Stimulated activated naive CD4-positive, alpha-beta T cell (primary cell): ENCODE measurements at regions not wholly inside any gene's neighbourhood (a gene's known extent, or its start where the extent isn't known, plus 50 kb on each side); places are given as distances from the start of the nearest gene placed in this dataset.
"Not testable (repeated sequence)": the region's sequence is repeated elsewhere in the genome, so short reads cannot be mapped to it uniquely, and the experiment has no call there.

Experiments
- DNase-seq, 6 experiments: peaks; one replicate each; lab custom pipeline; 2025; lab: John Stamatoyannopoulos, UW

DNA sequence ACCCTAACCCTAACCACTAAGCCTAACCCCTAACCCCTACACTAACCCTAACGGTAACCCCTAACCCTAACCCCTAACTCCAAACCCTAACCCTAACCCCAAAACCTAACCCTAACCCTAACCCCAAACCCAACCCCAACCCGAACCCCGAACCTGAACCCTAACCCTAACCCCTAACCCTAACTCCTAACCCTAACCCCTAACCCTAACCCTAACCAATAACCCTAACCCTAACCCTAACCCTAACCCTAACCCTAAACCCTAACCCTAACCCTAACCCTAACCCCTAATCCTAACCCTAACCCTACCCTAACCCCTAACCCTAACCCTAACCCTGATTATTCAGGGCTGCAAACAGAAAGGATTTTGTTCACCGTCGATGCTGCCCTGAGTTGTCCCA is 144.6 kb upstream of the DUSP22 start:
- not testable (repeated sequence) for DNase-seq

DNA sequence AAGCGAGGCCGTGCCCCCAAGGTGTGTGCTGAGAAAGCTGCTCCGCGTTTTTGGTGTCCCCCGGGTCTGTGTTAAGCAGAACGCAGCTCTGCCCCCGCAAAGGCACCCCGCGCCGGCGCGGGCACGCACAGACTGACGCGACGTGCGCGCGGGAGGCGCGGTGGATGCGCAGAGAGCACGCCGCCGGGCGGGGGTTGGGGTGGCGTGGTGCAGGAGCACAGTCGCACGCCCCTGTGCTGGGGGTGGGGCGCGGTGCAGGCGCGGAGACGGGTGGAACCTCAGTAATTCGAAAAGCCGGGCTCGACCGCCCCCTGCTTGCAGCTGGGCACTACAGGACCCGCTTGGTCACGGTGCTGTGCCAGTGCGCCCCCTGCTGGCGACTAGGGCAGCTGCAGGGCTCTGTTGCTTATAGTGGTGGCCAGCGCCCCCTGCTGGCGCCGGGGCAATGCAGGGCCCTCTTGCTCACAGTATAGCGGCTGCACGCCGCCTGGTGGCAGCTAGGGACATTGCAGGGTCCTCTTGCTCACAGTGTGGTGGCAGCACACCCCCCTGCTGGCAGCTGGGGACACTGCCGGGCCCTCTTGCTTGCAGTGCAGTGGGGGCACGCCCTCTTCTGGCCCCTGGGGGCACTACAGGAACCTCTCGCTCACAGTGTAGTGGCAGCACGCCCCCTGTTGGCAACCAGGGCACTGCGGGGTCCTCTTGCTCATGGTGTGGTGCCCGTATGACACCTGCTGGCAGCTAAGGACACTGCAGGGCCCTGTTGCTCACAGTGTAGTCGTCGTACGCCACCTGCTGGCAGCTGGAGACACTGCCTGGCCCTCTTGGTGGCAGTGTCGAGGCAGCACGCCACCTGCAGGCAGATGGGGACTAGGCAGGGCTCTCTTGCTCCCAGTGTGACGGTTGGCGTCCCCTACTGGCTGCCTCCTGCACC is 144.0 kb upstream of the DUSP22 start:
- DNase-seq = peak in 5 of 6 experiments; percentile 14 to 52 (median 20)

DNA sequence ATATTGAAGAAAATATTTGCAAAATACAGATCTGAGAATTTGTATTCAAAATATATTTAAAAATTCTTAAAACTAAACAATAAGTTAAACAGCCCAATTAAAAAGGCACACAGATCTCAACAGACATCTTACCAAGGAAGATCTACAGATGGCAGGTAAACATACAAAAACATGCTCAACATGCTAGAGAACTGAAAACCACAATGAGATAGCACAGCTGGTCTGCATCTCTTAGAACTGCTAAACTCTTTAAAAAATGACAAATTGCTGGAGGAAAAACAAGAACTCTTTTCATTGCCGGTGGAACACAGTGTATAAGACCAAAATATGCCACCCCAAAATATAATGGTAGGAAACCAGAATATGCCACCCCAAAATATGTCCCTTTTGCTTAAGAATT is 142.1 kb upstream of the DUSP22 start:
- not testable (repeated sequence) for DNase-seq

DNA sequence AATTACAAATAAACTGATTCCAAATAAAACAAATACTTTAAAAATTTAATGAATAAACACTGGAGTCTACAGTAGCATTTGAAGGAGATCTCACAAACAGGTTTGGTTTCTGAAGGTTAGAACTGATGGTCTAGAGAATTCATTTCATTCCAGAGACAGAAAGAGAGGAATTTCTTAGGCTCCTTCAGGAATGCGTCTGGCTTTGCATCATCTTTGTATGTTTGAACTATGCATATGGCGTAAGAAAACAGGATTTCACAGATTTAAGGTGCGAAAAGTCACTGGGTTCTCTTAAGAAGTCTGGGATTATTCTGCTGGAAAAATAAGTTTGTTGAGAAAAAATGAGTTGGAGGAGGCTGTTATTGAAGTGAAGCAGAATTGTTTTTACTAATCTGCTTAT is 139.9 kb upstream of the DUSP22 start:
- not testable (repeated sequence) for DNase-seq

DNA sequence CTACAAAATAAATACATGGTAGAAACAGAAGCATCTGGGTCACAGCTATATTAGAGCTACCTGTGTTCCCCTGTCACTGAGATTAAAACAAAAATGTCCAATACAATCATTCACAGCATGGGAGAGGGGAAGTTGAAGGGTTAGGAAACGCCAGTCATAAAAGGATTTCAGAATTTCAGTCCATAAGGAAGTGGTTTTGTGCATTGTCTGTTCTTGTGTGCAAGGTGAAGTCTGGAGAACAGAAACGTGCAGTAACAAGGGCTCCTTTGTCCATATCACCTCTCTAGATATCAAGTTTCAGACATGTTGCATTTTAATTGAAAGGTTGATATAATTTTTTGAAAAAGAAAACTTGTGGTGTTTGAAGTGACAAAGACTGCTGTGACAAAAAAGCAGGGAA is 139.3 kb upstream of the DUSP22 start:
- DNase-seq = not testable (repeated sequence)

DNA sequence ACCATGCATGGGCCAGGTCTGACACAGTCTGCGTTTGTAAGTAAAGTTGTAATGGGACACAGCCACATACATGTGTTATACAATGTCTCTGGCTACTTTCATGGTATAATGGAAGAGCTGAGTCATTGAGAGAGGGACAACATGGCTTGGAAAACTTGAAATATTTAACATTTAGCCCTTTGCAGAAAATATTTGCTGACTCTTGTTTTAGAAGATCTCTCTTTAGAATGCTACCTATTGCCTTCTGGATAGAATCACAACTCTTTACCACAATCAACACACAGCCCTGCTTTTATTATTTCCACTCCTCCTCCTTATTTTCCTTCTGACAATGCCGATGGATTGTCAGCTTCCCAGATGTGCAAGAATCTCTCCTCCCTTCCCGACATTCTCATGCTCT is 138.4 kb upstream of the DUSP22 start:
- not testable (repeated sequence) for DNase-seq

DNA sequence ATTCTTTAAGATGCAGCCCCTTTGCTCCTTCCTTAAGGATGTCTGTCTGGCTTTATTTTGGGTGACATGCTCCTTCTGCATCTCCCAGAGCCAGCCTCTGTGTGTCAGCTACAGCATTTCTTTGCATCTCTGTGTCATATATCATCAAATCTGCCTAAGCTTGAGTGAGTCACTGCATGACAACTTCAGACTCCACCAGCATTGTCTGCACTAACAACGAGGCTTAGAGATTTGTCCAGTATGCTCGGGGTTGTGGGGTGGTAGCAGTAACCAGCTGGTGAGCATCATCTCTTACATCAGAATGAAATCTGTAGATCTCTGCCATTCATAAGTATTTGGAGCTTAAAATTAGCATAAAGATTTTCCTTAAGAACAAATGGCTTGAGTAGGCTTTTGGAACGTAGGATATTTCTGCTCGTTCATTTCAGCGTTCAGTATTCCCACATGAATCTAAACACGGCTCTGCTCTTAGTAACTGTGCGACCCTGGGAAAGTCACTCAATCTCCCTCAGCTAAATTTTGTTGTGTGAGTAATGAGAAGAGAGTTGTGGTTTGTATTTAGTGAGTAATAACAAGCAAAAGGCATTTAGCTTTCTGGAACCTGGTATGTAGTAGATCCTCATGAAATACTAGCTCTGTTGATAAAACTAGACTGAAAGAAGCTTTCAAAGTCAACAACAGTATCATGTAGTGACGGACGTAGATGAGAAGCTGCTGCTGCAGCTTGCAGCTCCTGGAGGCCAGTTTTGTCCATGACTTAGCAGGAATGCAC is 137.8 kb upstream of the DUSP22 start:
- DNase-seq = not testable (repeated sequence)

DNA sequence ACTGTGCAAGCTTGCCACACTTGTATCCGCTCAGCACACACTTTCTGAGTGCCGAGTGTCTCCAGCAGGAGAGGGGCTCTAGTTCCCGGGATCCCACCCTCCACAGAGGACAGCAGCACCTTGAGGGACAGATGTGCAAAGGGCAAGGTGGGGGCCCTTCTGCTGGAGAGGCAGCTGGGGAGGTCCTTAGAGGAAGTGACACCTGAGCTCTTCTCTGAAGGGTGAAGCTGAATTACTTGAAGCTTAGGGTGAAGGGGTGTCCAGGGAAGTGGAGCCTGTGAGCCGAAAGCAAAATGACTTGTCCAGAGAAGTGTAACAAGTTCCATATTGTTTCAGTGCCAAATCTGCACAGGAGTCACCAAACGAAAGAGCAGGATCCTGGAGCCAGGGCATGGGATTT is 136.3 kb upstream of the DUSP22 start:
- no peak for DNase-seq

DNA sequence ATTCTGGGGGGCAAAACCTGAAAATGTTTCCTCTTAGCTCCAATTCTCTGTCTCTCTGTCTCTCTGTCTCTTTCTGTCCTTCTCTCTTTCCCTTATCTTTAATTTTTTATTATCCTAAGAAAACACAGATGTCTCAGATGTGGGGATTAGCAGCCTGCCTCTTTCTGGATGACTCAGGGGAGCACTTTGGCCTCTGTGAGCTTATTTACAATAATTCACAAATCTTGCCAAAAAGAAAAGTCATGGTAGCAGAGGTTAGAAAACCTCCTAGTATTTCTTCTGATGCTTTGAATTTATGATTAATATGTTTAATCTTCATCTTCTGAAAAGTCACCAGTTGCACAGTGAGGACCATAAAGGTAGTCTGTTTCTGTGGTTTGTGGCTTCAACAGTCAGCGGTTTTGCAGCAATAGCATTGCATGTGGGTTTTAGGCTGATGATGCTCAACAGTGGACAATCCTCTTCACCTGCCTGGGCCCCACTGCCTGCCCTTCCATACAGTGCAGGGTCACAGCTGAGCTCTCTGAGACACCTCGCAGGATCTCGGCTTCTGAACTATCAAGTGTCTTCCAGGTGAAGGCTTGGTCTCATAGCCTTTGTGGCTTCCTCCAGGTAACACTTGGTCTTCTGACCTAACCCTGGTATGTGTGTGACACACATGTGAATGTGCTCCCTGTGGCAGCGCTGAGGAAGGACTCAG is 135.7 kb upstream of the DUSP22 start:
- DNase-seq = not testable (repeated sequence)

DNA sequence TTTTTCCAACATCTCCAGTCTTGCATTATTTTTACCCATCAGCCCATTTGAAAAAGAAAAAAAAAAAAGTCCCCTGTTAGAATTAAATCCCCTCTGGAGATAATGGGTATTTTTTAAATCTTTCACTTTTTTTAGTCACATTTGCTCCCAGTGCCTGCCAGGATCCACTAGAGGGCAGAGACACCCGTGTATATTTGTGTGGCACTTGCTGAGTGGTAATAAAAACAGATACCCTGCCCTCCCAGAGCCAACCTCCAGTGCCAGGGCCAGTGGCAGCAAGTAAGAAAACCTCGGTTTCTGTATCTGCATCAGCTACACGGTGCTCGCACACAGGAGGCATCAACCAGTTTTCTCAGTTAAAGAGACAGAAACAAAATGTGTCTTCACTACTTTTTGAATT is 135.1 kb upstream of the DUSP22 start:
- not testable (repeated sequence) for DNase-seq

DNA sequence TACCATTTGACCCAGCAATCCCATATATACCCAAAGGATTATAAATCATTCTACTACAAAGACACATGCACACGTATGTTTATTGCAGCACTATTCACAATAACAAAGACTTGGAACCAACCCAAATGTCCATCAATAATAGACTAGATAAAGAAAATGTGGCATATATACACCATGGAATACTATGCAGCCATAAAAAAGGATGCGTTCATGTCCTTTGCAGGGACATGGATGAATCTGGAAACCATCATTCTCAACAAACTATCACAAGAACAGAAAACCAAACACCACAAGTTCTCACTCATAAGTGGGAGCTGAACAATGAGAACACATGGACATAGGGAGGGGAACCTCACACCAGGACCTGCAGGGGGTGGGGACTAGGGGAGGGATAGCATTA is 130.6 kb upstream of the DUSP22 start:
- not testable (repeated sequence) for DNase-seq

DNA sequence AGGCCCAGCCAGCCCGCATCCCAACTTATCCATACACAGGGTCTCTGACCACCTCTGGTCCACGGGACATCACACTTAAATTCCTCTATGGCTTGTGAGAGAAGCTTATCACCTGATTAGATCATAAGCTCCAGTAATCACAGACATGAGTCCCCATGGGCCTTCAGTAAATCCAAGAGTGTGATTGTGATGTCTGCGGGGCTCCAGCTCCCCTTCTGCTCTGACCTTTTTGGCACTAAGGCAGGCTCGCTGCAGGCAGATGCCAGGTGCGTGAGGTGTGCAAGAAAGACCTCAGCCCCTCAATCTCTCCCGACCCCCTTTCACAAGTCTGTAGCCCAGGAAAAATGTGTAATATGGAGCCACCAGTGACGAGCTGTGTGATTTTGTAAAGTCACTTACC is 127.6 kb upstream of the DUSP22 start:
- no peak for DNase-seq

DNA sequence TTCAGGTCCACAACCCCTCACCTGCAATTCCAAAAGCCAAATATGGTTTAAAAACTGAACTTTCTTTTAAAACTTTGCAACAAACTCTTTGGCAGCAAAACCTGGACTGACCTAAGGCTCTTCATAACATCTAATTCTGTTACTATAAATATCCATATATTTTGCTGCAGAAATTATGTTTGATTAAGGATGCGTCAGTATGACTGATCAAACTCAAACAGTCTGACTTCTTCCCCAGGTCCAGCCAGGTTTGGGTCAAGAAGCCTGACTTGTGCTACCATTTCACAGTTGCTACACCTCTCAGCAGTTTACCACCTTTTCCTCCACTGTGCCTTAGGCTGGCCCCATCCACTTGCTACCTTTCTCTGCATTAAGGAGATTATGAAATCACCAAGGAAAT is 127.0 kb upstream of the DUSP22 start:
- no peak for DNase-seq

DNA sequence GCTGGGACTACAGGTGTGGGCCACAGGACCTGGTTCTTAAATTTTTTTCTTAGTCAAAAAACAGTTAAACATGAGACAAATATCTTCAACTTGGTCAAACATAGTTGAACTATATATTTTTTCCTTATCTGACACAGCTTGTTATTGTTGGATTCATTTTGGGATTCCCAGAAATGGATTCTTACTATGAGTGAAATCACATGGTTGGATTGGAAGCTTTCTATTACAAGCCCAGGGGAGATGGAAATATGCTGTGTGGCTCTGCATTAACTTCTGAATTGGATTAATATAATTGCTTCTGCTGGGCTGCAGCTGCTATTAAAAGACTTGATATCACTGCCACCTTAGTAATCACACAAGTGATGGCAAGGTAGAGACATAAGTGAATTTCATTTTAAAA is 126.4 kb upstream of the DUSP22 start:
- no peak for DNase-seq

DNA sequence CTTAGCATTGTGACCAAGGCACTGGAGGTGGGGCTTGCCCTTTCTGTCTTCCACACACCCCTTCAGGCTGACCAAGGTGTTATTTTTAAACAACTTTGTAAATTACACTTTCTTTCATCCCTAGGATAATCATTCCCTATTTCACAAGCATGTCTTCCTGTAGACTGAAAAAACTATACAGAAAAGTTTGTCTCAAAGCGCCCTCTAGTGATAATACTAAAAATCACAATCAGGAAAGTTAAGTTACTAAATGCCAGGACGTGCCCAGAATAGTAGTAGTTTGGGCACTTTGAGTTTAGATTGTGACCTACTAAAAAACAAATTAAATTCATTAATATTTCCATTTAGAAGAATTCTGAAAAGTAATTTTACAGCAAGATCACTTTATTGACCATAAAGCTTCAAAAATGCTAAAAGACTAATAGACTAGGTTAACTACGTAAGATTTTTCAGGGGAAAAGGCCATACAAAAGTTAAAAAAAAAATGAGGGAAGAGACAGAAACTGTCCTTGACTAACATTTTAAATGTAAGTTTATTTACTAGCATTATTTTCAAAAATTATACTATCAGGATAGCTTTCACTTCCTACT is 123.3 kb upstream of the DUSP22 start:
- DNase-seq = peak in 2 of 6 experiments; percentile 20 to 29

DNA sequence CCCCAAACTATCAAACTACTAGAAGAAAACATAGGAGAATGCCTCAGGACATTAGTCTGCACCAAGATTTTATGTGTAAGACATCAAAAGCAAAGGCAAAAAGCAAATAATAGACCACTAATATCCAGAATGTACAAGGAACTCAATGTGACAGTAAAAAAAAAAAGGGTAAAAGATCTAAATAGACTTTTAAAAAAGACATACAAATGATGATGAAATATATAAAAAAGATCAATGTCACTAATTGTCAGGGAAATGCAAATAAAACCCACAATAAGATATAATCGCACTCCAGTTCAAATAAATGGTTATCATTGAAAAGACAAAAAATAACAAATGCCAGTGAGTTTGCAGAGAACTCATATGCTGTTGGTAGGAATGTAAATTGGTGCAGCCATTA is 118.3 kb upstream of the DUSP22 start:
- DNase-seq = no peak

DNA sequence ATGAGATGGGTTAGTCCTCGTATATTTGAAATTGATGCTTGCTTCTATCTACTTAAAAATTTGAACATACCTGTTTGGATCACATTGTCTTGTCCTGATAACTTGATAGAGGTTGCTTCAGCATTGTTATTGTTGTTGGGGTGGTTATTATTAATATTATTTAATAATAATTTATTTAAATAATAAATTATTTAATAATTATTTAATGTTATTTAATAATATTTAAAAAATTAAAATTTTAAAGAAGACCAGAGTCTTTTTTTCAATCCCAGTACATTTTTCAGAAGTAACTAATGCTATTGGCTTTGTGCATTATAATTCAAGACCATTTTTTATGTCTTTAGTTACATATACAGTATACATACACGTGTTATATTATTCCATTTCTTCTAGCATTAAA is 116.6 kb upstream of the DUSP22 start:
- DNase-seq = no peak

DNA sequence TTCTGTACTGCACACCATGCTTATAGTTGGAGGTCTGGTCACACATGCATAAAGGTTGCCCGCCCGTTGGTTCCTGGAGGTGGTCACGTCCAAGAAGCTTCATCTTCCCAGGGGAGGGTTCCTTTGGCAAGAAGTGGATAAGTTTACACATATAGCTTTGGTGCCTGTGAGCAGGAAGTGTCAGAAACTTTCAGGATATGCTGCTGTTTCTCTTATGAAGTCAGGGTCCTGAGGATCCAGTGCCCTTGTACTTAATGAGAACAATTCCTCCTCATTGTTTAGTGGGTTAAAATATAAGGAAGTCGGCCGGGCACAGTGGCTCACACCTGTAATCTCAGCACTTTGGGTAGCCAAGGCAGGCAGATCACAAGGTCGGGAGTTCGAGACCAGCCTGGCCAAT is 115.5 kb upstream of the DUSP22 start:
- DNase-seq = no peak

DNA sequence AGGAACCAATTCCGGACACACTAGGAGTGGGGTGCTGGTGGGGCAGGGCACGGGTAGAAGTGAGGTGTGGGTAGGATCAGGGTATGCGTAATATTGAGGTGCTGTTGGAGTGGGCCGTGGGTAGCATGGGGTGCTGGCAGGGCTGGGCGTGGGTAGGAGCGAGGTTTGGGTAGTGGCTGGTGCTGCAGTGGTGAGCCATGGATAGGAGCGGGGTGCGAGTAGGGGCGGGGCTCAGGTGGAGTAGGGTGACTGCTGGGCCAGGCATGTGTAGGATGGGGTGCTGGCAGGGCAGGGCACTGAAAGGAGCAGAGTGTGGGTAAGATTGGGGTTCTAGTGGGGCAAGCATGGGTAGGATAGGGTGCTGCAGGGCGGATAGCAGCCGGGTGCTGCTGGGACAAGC is 114.2 kb upstream of the DUSP22 start:
- no peak for DNase-seq

DNA sequence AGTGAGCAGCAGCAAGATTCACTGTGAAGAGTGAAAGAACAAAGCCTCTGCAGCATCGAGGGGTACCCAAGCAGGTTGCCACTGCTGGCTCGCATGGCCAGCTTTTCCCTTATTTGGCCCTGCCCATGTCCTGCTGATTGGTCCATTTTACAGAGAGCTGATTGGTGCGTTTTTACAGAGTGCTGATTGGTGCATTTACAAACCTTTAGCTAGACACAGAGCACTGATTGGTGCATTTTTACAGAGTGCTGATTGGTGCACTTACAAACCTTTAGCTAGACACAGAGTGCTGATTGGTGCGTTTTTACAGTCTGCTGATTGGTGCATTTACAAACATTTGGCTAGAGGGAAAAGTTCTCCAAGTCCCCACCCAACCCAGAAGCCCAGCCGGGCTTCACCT is 113.4 kb upstream of the DUSP22 start:
- not testable (repeated sequence) for DNase-seq

DNA sequence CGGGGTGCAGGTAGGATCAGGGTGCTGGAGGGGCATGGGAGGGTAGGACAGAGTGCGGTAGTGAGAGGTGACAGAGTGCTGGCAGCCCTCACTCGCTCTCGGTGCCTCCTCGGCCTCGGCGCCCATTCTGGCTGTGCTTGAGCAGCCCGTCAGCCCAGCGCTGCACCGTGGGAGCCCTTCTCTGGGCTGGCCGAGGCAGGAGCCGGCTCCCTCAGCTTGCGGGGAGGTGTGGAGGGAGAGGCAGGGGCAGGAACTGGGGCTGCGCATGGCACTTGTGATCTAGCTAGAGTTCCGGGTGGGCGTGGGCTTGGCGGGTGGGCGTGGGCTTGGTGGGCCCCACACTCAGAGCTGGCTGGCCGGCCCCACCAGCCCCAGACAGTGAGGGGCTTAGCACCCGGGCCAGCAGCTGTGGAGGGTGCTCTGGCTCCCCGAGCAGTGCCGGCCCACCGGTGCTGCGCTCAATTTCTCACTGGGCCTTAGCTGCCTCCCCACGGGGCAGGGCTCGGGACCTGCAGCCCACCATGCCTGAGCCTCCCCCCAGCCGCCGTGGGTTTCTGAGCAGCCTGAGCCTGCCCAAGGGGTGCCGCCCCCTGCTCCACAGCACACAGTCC is 112.8 kb upstream of the DUSP22 start:
- DNase-seq = no peak
